Endothelial cell of umbilical vein (primary cell): ENCODE measurements at regions not wholly inside any gene's neighbourhood (a gene's known extent, or its start where the extent isn't known, plus 50 kb on each side); places are given as distances from the start of the nearest gene placed in this dataset.

Source experiments
- EZH2 ChIP-seq: IDR thresholded peaks from 2 replicates; pipeline ENCODE4 v1.6.1; 2012; ENCODE audit warnings: borderline replicate concordance, low read depth, mild to moderate bottlenecking, moderate library complexity, low read length, inconsistent platforms; ENCODE audit not compliant: severe bottlenecking
- FOS ChIP-seq: IDR thresholded peaks from 2 replicates; pipeline ENCODE4 v1.6.1; 2011; ENCODE audit warnings: mild to moderate bottlenecking, low read length, moderate library complexity, borderline replicate concordance; ENCODE audit not compliant: insufficient read depth
- GATA2 ChIP-seq: IDR thresholded peaks from 2 replicates; pipeline ENCODE4 v1.7.0; 2011; ENCODE audit warnings: low read depth, mild to moderate bottlenecking, moderate library complexity, mixed read lengths, low read length; ENCODE audit not compliant: insufficient read length, insufficient read depth
- JUN ChIP-seq: IDR thresholded peaks from 2 replicates; pipeline ENCODE4 v1.6.1; 2011; ENCODE audit warnings: borderline replicate concordance, low read depth; ENCODE audit not compliant: insufficient read length, insufficient read depth
- MYC ChIP-seq: IDR thresholded peaks from one replicate; pipeline ENCODE4 v1.6.1; 2011; ENCODE audit warnings: mild to moderate bottlenecking, low read depth, low read length
- POLR2A ChIP-seq: IDR thresholded peaks from 2 replicates; pipeline ENCODE4 v1.6.1; 2012; ENCODE audit warnings: low read depth, mild to moderate bottlenecking, control low read depth, low read length
- POLR2AphosphoS5 ChIP-seq: IDR thresholded peaks from 2 replicates; pipeline ENCODE4 v1.6.1; 2012; ENCODE audit warnings: low read depth, mild to moderate bottlenecking, control low read depth, low read length, moderate library complexity; ENCODE audit not compliant: insufficient read depth
- TF ChIP-seq, protein P1 (sequence below), 2 donors: IDR thresholded peaks; 1 replicate in 1 of 2; 2 replicates in 1 of 2; pipeline ENCODE4 v1.5.1; 2011; ENCODE audit warnings: low read length in 2 of 2, mild to moderate bottlenecking in 2 of 2, moderate library complexity in 2 of 2, control low read depth in 1 of 2, inconsistent platforms in 1 of 2, low read depth in 1 of 2; ENCODE audit not compliant: insufficient read depth in 1 of 2; ENCODE audit errors: extremely low read depth in 1 of 2

GRCh38 chr6:33854572-33855030, 50.8 kb upstream of the MLN start:
- TF ChIP-seq POLR2A (no peak), GATA2 (no peak), JUN (no peak), POLR2AphosphoS5 (no peak), FOS (no peak), EZH2 (no peak), MYC (no peak)
- TF ChIP-seq, protein P1, sequence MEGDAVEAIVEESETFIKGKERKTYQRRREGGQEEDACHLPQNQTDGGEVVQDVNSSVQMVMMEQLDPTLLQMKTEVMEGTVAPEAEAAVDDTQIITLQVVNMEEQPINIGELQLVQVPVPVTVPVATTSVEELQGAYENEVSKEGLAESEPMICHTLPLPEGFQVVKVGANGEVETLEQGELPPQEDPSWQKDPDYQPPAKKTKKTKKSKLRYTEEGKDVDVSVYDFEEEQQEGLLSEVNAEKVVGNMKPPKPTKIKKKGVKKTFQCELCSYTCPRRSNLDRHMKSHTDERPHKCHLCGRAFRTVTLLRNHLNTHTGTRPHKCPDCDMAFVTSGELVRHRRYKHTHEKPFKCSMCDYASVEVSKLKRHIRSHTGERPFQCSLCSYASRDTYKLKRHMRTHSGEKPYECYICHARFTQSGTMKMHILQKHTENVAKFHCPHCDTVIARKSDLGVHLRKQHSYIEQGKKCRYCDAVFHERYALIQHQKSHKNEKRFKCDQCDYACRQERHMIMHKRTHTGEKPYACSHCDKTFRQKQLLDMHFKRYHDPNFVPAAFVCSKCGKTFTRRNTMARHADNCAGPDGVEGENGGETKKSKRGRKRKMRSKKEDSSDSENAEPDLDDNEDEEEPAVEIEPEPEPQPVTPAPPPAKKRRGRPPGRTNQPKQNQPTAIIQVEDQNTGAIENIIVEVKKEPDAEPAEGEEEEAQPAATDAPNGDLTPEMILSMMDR (IDR thresholded peaks at IDR 0.05; ENCODE audit: extremely low read depth in 1 of 2, insufficient read depth in 1 of 2, low read depth in 1 of 2, low read length in 2 of 2), result no peak
